ENCODE measurements at regions not wholly inside any gene's neighbourhood (a gene's known extent, or its start where the extent isn't known, plus 50 kb on each side); places are given as distances from the start of the nearest gene placed in this dataset.

DNA sequence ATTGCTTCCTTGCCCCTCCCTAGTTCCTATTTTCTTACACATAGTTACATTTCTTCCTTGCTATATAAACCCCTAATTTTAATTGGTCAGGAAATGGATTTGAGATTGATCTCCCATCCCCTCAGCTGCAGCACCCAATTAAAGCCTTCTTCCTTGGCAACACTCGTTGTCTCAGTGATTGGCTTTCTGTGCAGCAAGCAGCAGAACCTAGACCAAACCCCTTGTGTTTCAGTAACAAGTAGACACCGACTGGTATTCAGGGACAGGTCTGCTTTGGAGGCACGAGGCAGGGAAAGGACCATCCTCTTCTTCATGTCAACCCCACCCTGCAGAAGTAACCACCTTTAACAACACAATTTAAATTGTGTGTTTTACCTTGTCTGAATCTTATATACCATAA lies 152.6 kb downstream of the RPAP3 start:
- DNase-seq = no peak
- Histone ChIP-seq H3K27me3 (no peaks in the 10 kb centered on the region), H3K4me1 (no peaks in the 10 kb centered on the region), H3K4me3 (replicated peaks in 1 of 3) (no peak overlapping the region), H3K9me3 (no peaks in the 10 kb centered on the region), H3K36me3 (no peaks in the 10 kb centered on the region), H3K27ac (no peak overlapping the region)
- 67 to 77% methylated on average over 3 of the region's 3 CpGs for WGBS, 2 donors
- intact Hi-C loops (cut with DNase I) = no loop called here
- TF ChIP-seq CTCF (IDR thresholded peaks at IDR 0.05) (no peak), POLR2A (IDR thresholded peaks at IDR 0.05) (no peak)

- WGBS, 2 donors = 32 to 40% methylated on average over 3 of the region's 3 CpGs
- Histone ChIP-seq H3K27ac (no peak overlapping the region), H3K9me3 (no peaks in the 10 kb centered on the region), H3K4me3 (replicated peaks in 1 of 3) (no peak overlapping the region), H3K36me3 (no peaks in the 10 kb centered on the region), H3K27me3 (no peaks in the 10 kb centered on the region), H3K4me1 (no peaks in the 10 kb centered on the region)
- DNase-seq = no peak
- intact Hi-C loops (cut with DNase I) = no loop called here
- TF ChIP-seq CTCF (IDR thresholded peaks at IDR 0.05) = no peak
- no peak for TF ChIP-seq POLR2A (IDR thresholded peaks at IDR 0.05)
Measured at GRCh38 chr12:47551426-47551851, 154.4 kb downstream of the RPAP3 start.

GRCh38 chr12:47549258-47549657 lies 156.6 kb downstream of the RPAP3 start:
- no peaks in the 10 kb centered on the region for H3K4me1 ChIP-seq
- TF ChIP-seq POLR2A (IDR thresholded peaks at IDR 0.05) (no peak), CTCF (IDR thresholded peaks at IDR 0.05) (no peak)
- H3K27ac ChIP-seq = no peak overlapping the region
- intact Hi-C loops (cut with DNase I) = no loop called here
- no peaks in the 10 kb centered on the region for H3K27me3 ChIP-seq
- 80 to 82% methylated on average over 3 of the region's 3 CpGs for WGBS, 2 donors
- H3K9me3 ChIP-seq = no peaks in the 10 kb centered on the region
- no peak for DNase-seq
- no peak overlapping the region for H3K4me3 ChIP-seq (replicated peaks in 1 of 3)
- H3K36me3 ChIP-seq = no peaks in the 10 kb centered on the region

- Histone ChIP-seq H3K4me1 (no peaks in the 10 kb centered on the region), H3K36me3 (no peaks in the 10 kb centered on the region), H3K27me3 (no peaks in the 10 kb centered on the region), H3K4me3 (replicated peaks in 1 of 3) (no peak overlapping the region), H3K27ac (no peak overlapping the region), H3K9me3 (no peaks in the 10 kb centered on the region)
- TF ChIP-seq CTCF (IDR thresholded peaks at IDR 0.05) (no peak), POLR2A (IDR thresholded peaks at IDR 0.05) (no peak)
- DNase-seq = no peak
- intact Hi-C loops (cut with DNase I) = no loop called here
Measured at GRCh38 chr12:47548401-47548800, 157.4 kb downstream of the RPAP3 start.

GRCh38 chr12:47547077-47547476 lies 158.8 kb downstream of the RPAP3 start:
- TF ChIP-seq POLR2A (IDR thresholded peaks at IDR 0.05) = no peak
- TF ChIP-seq CTCF (IDR thresholded peaks at IDR 0.05) = no peak
- Histone ChIP-seq H3K4me1 (no peaks in the 10 kb centered on the region), H3K36me3 (no peaks in the 10 kb centered on the region), H3K9me3 (no peaks in the 10 kb centered on the region), H3K27me3 (no peaks in the 10 kb centered on the region), H3K27ac (no peak overlapping the region), H3K4me3 (replicated peaks in 1 of 3) (no peak overlapping the region)
- 87 to 88% methylated on average over 6 of the region's 6 CpGs for WGBS, 2 donors
- intact Hi-C loops (cut with DNase I) = no loop called here
- DNase-seq = no peak
